Psoas muscle (tissue), 7 donors: ENCODE measurements at regions not wholly inside any gene's neighbourhood (a gene's known extent, or its start where the extent isn't known, plus 50 kb on each side); places are given as distances from the start of the nearest gene placed in this dataset.

ENCODE experiments used
- ATAC-seq, 4 donors: fragments of 200-7000 bp; cut with Tn5 transposase; one replicate each; pipeline ENCODE4 v1.9.1; 2020; ENCODE audit warnings: moderate library complexity in 3 of 4, mild to moderate bottlenecking in 2 of 4
- DNase-seq, 2 donors: peaks; one replicate each; pipeline ENCODE4 v3.0.0-alpha.2; 2020
- H3K27ac ChIP-seq: fragments of 200-600 bp; one replicate; pipeline ENCODE4 v1.8.0; 2022
- H3K27me3 ChIP-seq, 3 donors: fragments of 200-600 bp in 1 of 3; one replicate each; pipeline versions ENCODE4 v1.6.1 to v1.8.0; 2013 to 2022; ENCODE audit warnings: low read length in 2 of 3, mild to moderate bottlenecking in 2 of 3, moderate library complexity in 1 of 3; ENCODE audit not compliant: insufficient read depth in 3 of 3
- H3K36me3 ChIP-seq, 2 donors: fragments of 200-600 bp in 1 of 2; one replicate each; pipeline versions ENCODE4 v1.6.1 to v1.8.0; 2013 to 2022; ENCODE audit warnings: low read depth in 1 of 2, mild to moderate bottlenecking in 1 of 2, moderate library complexity in 1 of 2; ENCODE audit not compliant: insufficient read depth in 1 of 2
- H3K4me1 ChIP-seq: fragments of 200-600 bp; one replicate; pipeline ENCODE4 v1.8.0; 2022
- H3K4me3 ChIP-seq: fragments of 200-600 bp; one replicate; pipeline ENCODE4 v1.8.0; 2022; ENCODE audit warnings: mild to moderate bottlenecking
- H3K9me3 ChIP-seq: fragments of 200-600 bp; one replicate; pipeline ENCODE4 v1.8.0; 2022
- WGBS, 3 donors: extraction: QIAGEN DNeasy Blood & Tissue Kit; methylation state at CpG; one replicate each; pipeline versions ENCODE4 v1.1.6 to v1.1.7; 2013; 5-methylcytosine and 5-hydroxymethylcytosine counted together
- intact Hi-C, 2 donors: fragments of 100-400 bp; cut with DNase I; formaldehyde crosslinking; loops; one replicate each; pipeline versions ENCODE4 v1.11.0 to v1.14.2; 2022
- TF ChIP-seq, protein P1 (sequence below): fragments of 200-600 bp; IDR thresholded peaks from one replicate; pipeline ENCODE4 v1.8.0; 2022; ENCODE audit warnings: antibody characterized with exemption
- donor health status: healthy with polysubstance abuse.
- donor health status: DM: no; HTN: no; CAD: no; lungs with moderate emphysema.
- donor health status: Bipolar disorder and iron deficiency.
- donor health status: healthy.
- donor health status: DM: yes; HTN: yes; CAD: no.
- donor health status: DM: no; HTN: no; CAD: no.
- donor health status: DM: yes; HTN: yes; CAD: no.

DNA sequence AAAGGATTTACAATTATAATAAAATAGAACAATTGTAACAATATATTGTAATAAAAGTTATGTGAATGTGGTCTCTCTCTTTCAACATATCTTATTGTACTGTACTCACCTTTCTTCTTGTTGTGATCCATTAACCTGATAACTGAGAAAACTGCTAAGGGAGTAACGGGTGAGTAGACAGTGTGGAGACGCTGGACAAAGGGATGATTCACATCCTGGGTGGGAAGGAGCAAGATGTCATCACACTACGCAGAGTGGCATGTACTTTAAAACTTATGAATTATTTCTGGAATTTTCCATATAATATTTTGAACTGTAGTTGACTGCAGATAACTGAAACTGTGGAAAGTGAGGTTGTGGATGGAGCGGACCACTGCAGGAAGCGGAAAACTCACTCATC is 91.2 kb upstream of the PLPP4 start:
- H3K4me3 ChIP-seq = no peak overlapping the region
- no peak overlapping the region for H3K27ac ChIP-seq
- no peaks in the 10 kb centered on the region for H3K36me3 ChIP-seq
- H3K4me1 ChIP-seq = no peaks in the 10 kb centered on the region
- H3K9me3 ChIP-seq = no peaks in the 10 kb centered on the region
- ATAC-seq (no peak), DNase-seq (no peak)
- no peaks in the 10 kb centered on the region for H3K27me3 ChIP-seq
- TF ChIP-seq, protein P1, sequence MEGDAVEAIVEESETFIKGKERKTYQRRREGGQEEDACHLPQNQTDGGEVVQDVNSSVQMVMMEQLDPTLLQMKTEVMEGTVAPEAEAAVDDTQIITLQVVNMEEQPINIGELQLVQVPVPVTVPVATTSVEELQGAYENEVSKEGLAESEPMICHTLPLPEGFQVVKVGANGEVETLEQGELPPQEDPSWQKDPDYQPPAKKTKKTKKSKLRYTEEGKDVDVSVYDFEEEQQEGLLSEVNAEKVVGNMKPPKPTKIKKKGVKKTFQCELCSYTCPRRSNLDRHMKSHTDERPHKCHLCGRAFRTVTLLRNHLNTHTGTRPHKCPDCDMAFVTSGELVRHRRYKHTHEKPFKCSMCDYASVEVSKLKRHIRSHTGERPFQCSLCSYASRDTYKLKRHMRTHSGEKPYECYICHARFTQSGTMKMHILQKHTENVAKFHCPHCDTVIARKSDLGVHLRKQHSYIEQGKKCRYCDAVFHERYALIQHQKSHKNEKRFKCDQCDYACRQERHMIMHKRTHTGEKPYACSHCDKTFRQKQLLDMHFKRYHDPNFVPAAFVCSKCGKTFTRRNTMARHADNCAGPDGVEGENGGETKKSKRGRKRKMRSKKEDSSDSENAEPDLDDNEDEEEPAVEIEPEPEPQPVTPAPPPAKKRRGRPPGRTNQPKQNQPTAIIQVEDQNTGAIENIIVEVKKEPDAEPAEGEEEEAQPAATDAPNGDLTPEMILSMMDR = no peak
- intact Hi-C loops = no loop called here
- 77 to 80% (median 79%) methylated on average over 5 of the region's 5 CpGs for WGBS, 3 donors

DNA sequence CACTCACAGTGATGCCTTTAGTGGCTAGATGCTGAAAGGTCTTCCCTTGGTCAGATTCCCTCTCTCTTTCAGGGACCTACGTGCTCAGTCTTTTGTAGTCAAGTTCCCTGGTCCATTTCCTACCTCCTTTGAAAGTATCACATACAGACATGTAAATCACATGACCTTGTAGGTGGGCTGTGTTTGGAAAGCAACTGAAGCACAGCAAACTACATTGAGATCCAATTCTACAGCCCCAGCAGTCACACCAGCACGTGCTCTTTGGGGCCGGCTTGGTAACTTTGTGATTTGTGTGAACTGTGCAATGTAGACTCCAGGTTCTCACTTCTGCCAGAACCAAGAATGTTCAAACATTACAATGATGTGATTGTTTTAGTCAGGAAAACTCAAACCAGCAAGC is 89.7 kb upstream of the PLPP4 start:
- no peak for DNase-seq
- Histone ChIP-seq H3K4me3 (no peak overlapping the region), H3K27me3 (no peaks in the 10 kb centered on the region), H3K36me3 (no peaks in the 10 kb centered on the region), H3K27ac (no peak overlapping the region), H3K4me1 (no peaks in the 10 kb centered on the region), H3K9me3 (no peaks in the 10 kb centered on the region)
- intact Hi-C loops = no loop called here
- no peak for ATAC-seq
- WGBS, 3 donors = 65 to 75% (median 70%) methylated on average over 3 of the region's 3 CpGs
- TF ChIP-seq, protein P1 = no peak

- TF ChIP-seq, protein P1 = no peak
- intact Hi-C loops = no loop called here
- Histone ChIP-seq H3K4me3 (no peak overlapping the region), H3K9me3 (no peaks in the 10 kb centered on the region), H3K4me1 (no peaks in the 10 kb centered on the region), H3K27me3 (no peaks in the 10 kb centered on the region), H3K27ac (no peak overlapping the region), H3K36me3 (no peaks in the 10 kb centered on the region)
- ATAC-seq = no peak
- 69 to 76% (median 70%) methylated on average over 7 of the region's 7 CpGs for WGBS, 3 donors
- no peak for DNase-seq
Measured at GRCh38 chr10:120368338-120368737, 88.7 kb upstream of the PLPP4 start.

DNA sequence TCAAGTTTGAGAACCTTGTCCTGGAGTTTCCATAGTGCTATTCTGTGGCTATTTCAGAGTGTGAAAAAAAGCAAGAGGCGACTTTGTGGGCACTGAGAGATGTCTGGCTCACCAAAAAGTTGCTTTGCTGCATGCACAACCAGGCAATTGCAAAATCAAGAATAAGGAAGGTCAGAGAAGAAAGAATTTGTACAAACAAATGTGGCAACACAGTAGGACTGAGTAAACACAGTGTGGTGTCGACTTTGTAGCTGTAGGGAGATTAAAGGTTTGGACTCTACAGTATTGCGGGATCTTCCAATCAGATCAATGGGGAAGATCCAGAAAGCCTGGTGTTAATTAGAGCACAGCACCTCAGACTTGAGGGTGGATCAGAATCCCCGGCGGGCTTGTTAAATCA is 88.1 kb upstream of the PLPP4 start:
- no peaks in the 10 kb centered on the region for H3K27me3 ChIP-seq
- TF ChIP-seq, protein P1 = no peak
- H3K36me3 ChIP-seq = no peaks in the 10 kb centered on the region
- no peak overlapping the region for H3K4me3 ChIP-seq
- intact Hi-C loops = no loop called here
- DNase-seq = no peak
- H3K9me3 ChIP-seq = no peaks in the 10 kb centered on the region
- ATAC-seq = no peak
- 53 to 64% (median 54%) methylated on average over 5 of the region's 5 CpGs for WGBS, 3 donors
- H3K27ac ChIP-seq = no peak overlapping the region
- H3K4me1 ChIP-seq = no peaks in the 10 kb centered on the region

GRCh38 chr10:120369856-120370276 is 87.2 kb upstream of the PLPP4 start:
- ATAC-seq (no peak), DNase-seq (no peak)
- Histone ChIP-seq H3K9me3 (no peaks in the 10 kb centered on the region), H3K27ac (no peak overlapping the region), H3K4me3 (no peak overlapping the region), H3K4me1 (no peaks in the 10 kb centered on the region), H3K27me3 (no peaks in the 10 kb centered on the region), H3K36me3 (no peaks in the 10 kb centered on the region)
- intact Hi-C loops = no loop called here
- TF ChIP-seq, protein P1 = no peak
- 54 to 61% (median 58%) methylated on average over 2 of the region's 2 CpGs for WGBS, 3 donors
